HEK293 (cell line): ENCODE measurements at regions not wholly inside any gene's neighbourhood (a gene's known extent, or its start where the extent isn't known, plus 50 kb on each side); places are given as distances from the start of the nearest gene placed in this dataset.

Experiments
- CTCF ChIA-PET: fragments of 350-600 bp; formaldehyde crosslinking; extraction: SDS; loops from one replicate; lab custom pipeline; 2021; ENCODE audit warnings: antibody characterized with exemption; lab: Yijun Ruan, JAX
- POLR2A ChIA-PET: fragments of 300-600 bp; formaldehyde crosslinking; extraction: SDS; loops from one replicate; lab custom pipeline; 2020; ENCODE audit warnings: antibody characterized with exemption, inconsistent platforms; lab: Yijun Ruan, JAX
- H3K27ac ChIP-seq: fragments of 200-500 bp; sonication (Bioruptor generic); 2 replicates; pipeline ENCODE4 v1.5.1; 2014; ENCODE audit warnings: low read depth, low read length, control low read depth, inconsistent platforms; ENCODE audit errors: extremely low read depth
- H3K36me3 ChIP-seq, 2 experiments: fragments of 200-500 bp in 1 of 2; sonication (Bioruptor generic) in 1 of 2; 1 replicate in 1 of 2; 2 replicates in 1 of 2; pipeline ENCODE4 v1.5.1; 2014 to 2017; ENCODE audit warnings: inconsistent platforms in 2 of 2, low read length in 2 of 2; ENCODE audit not compliant: control insufficient read depth in 2 of 2, insufficient read depth in 1 of 2
- H3K4me1 ChIP-seq: fragments of 200-500 bp; sonication (Bioruptor generic); 2 replicates; pipeline ENCODE4 v1.5.1; 2014; ENCODE audit warnings: mild to moderate bottlenecking, low read length, inconsistent platforms; ENCODE audit not compliant: control insufficient read depth, insufficient read depth
- H3K4me3 ChIP-seq: 2 replicates; pipeline ENCODE4 v1.5.1; 2011; ENCODE audit warnings: low read depth, mild to moderate bottlenecking, control low read depth, low read length, moderate library complexity
- H3K9me3 ChIP-seq: fragments of 200-500 bp; sonication (Bioruptor generic); 2 replicates; pipeline ENCODE4 v1.5.1; 2014; ENCODE audit warnings: low read depth, low read length, inconsistent platforms; ENCODE audit not compliant: control insufficient read depth, insufficient read depth
- GLI2 ChIP-seq: fragments of 450-650 bp; formaldehyde crosslinking; IDR thresholded peaks from 2 replicates; pipeline ENCODE4; 2017; ENCODE audit warnings: missing biosample characterization, missing genetic modification characterization, low read depth, borderline replicate concordance
- HOXD13 ChIP-seq: sonication (generic); formaldehyde crosslinking; IDR thresholded peaks from 2 replicates; pipeline ENCODE4 v1.8.0; 2022; ENCODE audit warnings: missing genetic modification reagents, borderline replicate concordance
- OVOL3 ChIP-seq: fragments of 450-650 bp; formaldehyde crosslinking; IDR thresholded peaks from 2 replicates; pipeline ENCODE4 v1.5.1; 2016; ENCODE audit warnings: missing biosample characterization, missing genetic modification characterization
- ZBTB6 ChIP-seq: fragments of 450-650 bp; formaldehyde crosslinking; IDR thresholded peaks from 2 replicates; pipeline ENCODE4 v1.5.1; 2017; ENCODE audit warnings: missing biosample characterization, missing genetic modification characterization
- ZFHX2 ChIP-seq: fragments of 450-650 bp; formaldehyde crosslinking; conservative IDR thresholded peaks from 2 replicates; pipeline ENCODE4 v1.5.1; 2016; ENCODE audit warnings: missing biosample characterization, missing genetic modification characterization
- ZNF10 ChIP-seq: fragments of 450-650 bp; formaldehyde crosslinking; IDR thresholded peaks from 2 replicates; pipeline ENCODE4 v1.5.1; 2017; ENCODE audit warnings: missing biosample characterization, missing genetic modification characterization
- ZNF121 ChIP-seq: fragments of 450-650 bp; formaldehyde crosslinking; IDR thresholded peaks from 2 replicates; pipeline ENCODE4 v1.5.1; 2016; ENCODE audit warnings: missing biosample characterization, missing genetic modification characterization
- ZNF132 ChIP-seq: fragments of 450-650 bp; formaldehyde crosslinking; IDR thresholded peaks from 2 replicates; pipeline ENCODE4 v1.5.1; 2017; ENCODE audit warnings: missing biosample characterization, missing genetic modification characterization, borderline replicate concordance
- ZNF146 ChIP-seq: fragments of 450-650 bp; formaldehyde crosslinking; IDR thresholded peaks from 2 replicates; pipeline ENCODE4 v1.5.1; 2016; ENCODE audit warnings: missing biosample characterization, missing genetic modification characterization
- ZNF184 ChIP-seq: fragments of 450-650 bp; IDR thresholded peaks from 2 replicates; pipeline ENCODE4 v1.5.1; 2018; ENCODE audit warnings: missing biosample characterization, mild to moderate bottlenecking, missing genetic modification characterization
- ZNF23 ChIP-seq: fragments of 450-650 bp; formaldehyde crosslinking; IDR thresholded peaks from 2 replicates; pipeline ENCODE4 v1.5.1; 2016; ENCODE audit warnings: missing biosample characterization, missing genetic modification characterization, borderline replicate concordance
- ZNF335 ChIP-seq: fragments of 450-650 bp; formaldehyde crosslinking; conservative IDR thresholded peaks from 2 replicates; pipeline ENCODE4 v1.5.1; 2016; ENCODE audit warnings: missing biosample characterization, missing genetic modification characterization
- ZNF398 ChIP-seq: fragments of 450-650 bp; formaldehyde crosslinking; IDR thresholded peaks from 2 replicates; pipeline ENCODE4 v1.5.1; 2017; ENCODE audit warnings: missing biosample characterization, missing genetic modification characterization
- ZNF416 ChIP-seq: fragments of 450-650 bp; formaldehyde crosslinking; IDR thresholded peaks from 2 replicates; pipeline ENCODE4 v1.5.1; 2016; ENCODE audit warnings: missing biosample characterization, missing genetic modification characterization
- ZNF449 ChIP-seq: fragments of 450-650 bp; formaldehyde crosslinking; IDR thresholded peaks from 2 replicates; pipeline ENCODE4 v1.5.1; 2017; ENCODE audit warnings: missing biosample characterization, mild to moderate bottlenecking, missing genetic modification characterization, moderate library complexity
- ZNF501 ChIP-seq: fragments of 450-650 bp; formaldehyde crosslinking; IDR thresholded peaks from 2 replicates; pipeline ENCODE4 v1.5.1; 2016; ENCODE audit warnings: missing biosample characterization, missing genetic modification characterization
- ZNF510 ChIP-seq: fragments of 450-650 bp; formaldehyde crosslinking; IDR thresholded peaks from 2 replicates; pipeline ENCODE4 v1.5.1; 2018; ENCODE audit warnings: mild to moderate bottlenecking, missing genetic modification characterization, missing biosample characterization; ENCODE audit not compliant: insufficient replicate concordance
- ZNF571 ChIP-seq: fragments of 450-650 bp; formaldehyde crosslinking; IDR thresholded peaks from 2 replicates; pipeline ENCODE4 v1.5.0; 2017; ENCODE audit warnings: missing biosample characterization, missing genetic modification characterization
- ZNF580 ChIP-seq: fragments of 450-650 bp; formaldehyde crosslinking; IDR thresholded peaks from 2 replicates; pipeline ENCODE4 v1.5.1; 2016; ENCODE audit warnings: missing biosample characterization, missing genetic modification characterization
- ZNF610 ChIP-seq: fragments of 450-650 bp; formaldehyde crosslinking; IDR thresholded peaks from 2 replicates; pipeline ENCODE4 v1.5.1; 2016; ENCODE audit warnings: missing biosample characterization, missing genetic modification characterization, borderline replicate concordance
- ZNF623 ChIP-seq: fragments of 450-650 bp; formaldehyde crosslinking; IDR thresholded peaks from 2 replicates; pipeline ENCODE4 v1.5.1; 2016; ENCODE audit warnings: missing biosample characterization, missing genetic modification characterization
- ZNF639 ChIP-seq: fragments of 450-650 bp; formaldehyde crosslinking; IDR thresholded peaks from 2 replicates; pipeline ENCODE4 v1.5.1; 2016; ENCODE audit warnings: missing biosample characterization, missing genetic modification characterization
- ZNF658 ChIP-seq: fragments of 450-650 bp; formaldehyde crosslinking; IDR thresholded peaks from 2 replicates; pipeline ENCODE4; 2016; ENCODE audit warnings: missing biosample characterization, missing genetic modification characterization
- ZNF704 ChIP-seq: fragments of 450-650 bp; formaldehyde crosslinking; IDR thresholded peaks from 2 replicates; pipeline ENCODE4 v1.5.1; 2016; ENCODE audit warnings: missing biosample characterization, missing genetic modification characterization
- ZNF768 ChIP-seq: fragments of 450-650 bp; formaldehyde crosslinking; IDR thresholded peaks from 2 replicates; pipeline ENCODE4 v1.5.1; 2018; ENCODE audit warnings: missing biosample characterization, mild to moderate bottlenecking, missing genetic modification characterization
- ZNF785 ChIP-seq: fragments of 450-650 bp; formaldehyde crosslinking; IDR thresholded peaks from 2 replicates; pipeline ENCODE4 v1.5.1; 2016; ENCODE audit warnings: missing biosample characterization, missing genetic modification characterization
- ZSCAN30 ChIP-seq: fragments of 450-650 bp; IDR thresholded peaks from 2 replicates; pipeline ENCODE4 v1.5.1; 2018; ENCODE audit warnings: missing biosample characterization, mild to moderate bottlenecking, missing genetic modification characterization, moderate library complexity

- H3K4me1 ChIP-seq: no peaks in the 10 kb centered on the region
- ChIA-PET CTCF (no interaction called here), POLR2A (no interaction called here)
- no peaks in the 10 kb centered on the region for H3K36me3 ChIP-seq
- H3K27ac ChIP-seq: no peak overlapping the region
- no peaks in the 10 kb centered on the region for H3K9me3 ChIP-seq
- no peak overlapping the region for H3K4me3 ChIP-seq
- TF ChIP-seq ZNF658 (no peak), ZNF639 (no peak), ZFHX2 (tag by site-specific recombination) (no peak), ZNF121 (tag by site-specific recombination) (no peak), GLI2 (tag by site-specific recombination) (no peak), ZNF23 (no peak), ZNF510 (tag by site-specific recombination) (no peak), ZNF501 (tag by site-specific recombination) (no peak), ZSCAN30 (tag by site-specific recombination) (no peak), ZNF768 (tag by site-specific recombination) (no peak), ZNF449 (tag by site-specific recombination) (no peak), ZNF132 (tag by site-specific recombination) (no peak)
Measured at GRCh38 chr16:26196310-26196709, 504.6 kb downstream of the HS3ST4 start.

- ChIA-PET CTCF (no interaction called here), POLR2A (no interaction called here)
- H3K36me3 ChIP-seq: no peaks in the 10 kb centered on the region
- no peaks in the 10 kb centered on the region for H3K9me3 ChIP-seq
- no peak overlapping the region for H3K4me3 ChIP-seq
- TF ChIP-seq ZNF580 (tag by site-specific recombination) (no peak), ZNF184 (tag by site-specific recombination) (no peak), HOXD13 (CRISPR knock-in tag) (no peak), ZNF10 (no peak), ZNF398 (tag by site-specific recombination) (no peak)
- H3K4me1 ChIP-seq: no peaks in the 10 kb centered on the region
- H3K27ac ChIP-seq: no peak overlapping the region
Measured at GRCh38 chr16:26196802-26197201, 505.0 kb downstream of the HS3ST4 start.

- no peak for TF ChIP-seq ZNF416
- no peak for TF ChIP-seq OVOL3 (tag by site-specific recombination)
- TF ChIP-seq ZNF146 (tag by site-specific recombination): no peak
- no peak for TF ChIP-seq ZNF623
- no peak for TF ChIP-seq ZBTB6 (tag by site-specific recombination)
- TF ChIP-seq ZNF335: no peak
- no peak for TF ChIP-seq ZNF610 (tag by site-specific recombination)
- no peak for TF ChIP-seq ZNF785 (tag by site-specific recombination)
- no peak for TF ChIP-seq ZNF571 (tag by site-specific recombination)
- TF ChIP-seq HOXD13 (CRISPR knock-in tag): no peak
- TF ChIP-seq ZNF704 (tag by site-specific recombination): no peak
- TF ChIP-seq, all 188 proteins: peak for 0
- Histone ChIP-seq H3K9me3 (no peaks in the 10 kb centered on the region), H3K27ac (no peak overlapping the region), H3K4me1 (no peaks in the 10 kb centered on the region), H3K4me3 (no peak overlapping the region), H3K36me3 (no peaks in the 10 kb centered on the region)
- POLR2A ChIA-PET: no interaction called here
- CTCF ChIA-PET: interaction anchor here (0.8 kb wide), 1 partner anchor 24 kb away, joined by 4 read pairs; no protein-coding TSS in a partner anchor
Measured at GRCh38 chr16:26197707-26198106, 505.9 kb downstream of the HS3ST4 start.
